Heart left ventricle (tissue), 16 donors: ENCODE measurements at regions not wholly inside any gene's neighbourhood (a gene's known extent, or its start where the extent isn't known, plus 50 kb on each side); places are given as distances from the start of the nearest gene placed in this dataset.

ENCODE experiments used
- ATAC-seq, 4 donors: fragments of 200-7000 bp; cut with Tn5 transposase; one replicate each; pipeline ENCODE4 v1.9.1; 2020 to 2022; ENCODE audit warnings: moderate library complexity in 4 of 4, mild to moderate bottlenecking in 3 of 4, moderate number of reproducible peaks in 1 of 4
- DNase-seq, 5 donors: peaks; one replicate each; pipeline ENCODE4 v3.0.0-alpha.2; 2020
- H3K27ac ChIP-seq, 12 donors: fragments of 200-600 bp; sonication (generic) in 4 of 12; one replicate each; pipeline versions ENCODE4 v1.5.0 to v1.8.0; 2016 to 2022; ENCODE audit warnings: mild to moderate bottlenecking in 2 of 12
- H3K27me3 ChIP-seq, 9 donors: fragments of 200-600 bp; sonication (generic) in 2 of 9; one replicate each; pipeline versions ENCODE4 v1.5.1 to v1.8.0; 2016 to 2022; ENCODE audit warnings: mild to moderate bottlenecking in 3 of 9
- H3K36me3 ChIP-seq, 9 donors: fragments of 200-600 bp; sonication (generic) in 2 of 9; one replicate each; pipeline versions ENCODE4 v1.5.0 to v1.8.0; 2018 to 2022; ENCODE audit warnings: mild to moderate bottlenecking in 2 of 9
- H3K4me1 ChIP-seq, 12 donors: fragments of 200-600 bp; sonication (generic) in 4 of 12; one replicate each; pipeline versions ENCODE4 v1.5.0 to v1.8.0; 2016 to 2022; ENCODE audit warnings: mild to moderate bottlenecking in 3 of 12
- H3K4me3 ChIP-seq, 12 donors: fragments of 200-600 bp; sonication (generic) in 4 of 12; one replicate each; pipeline versions ENCODE4 v1.5.0 to v1.8.0; 2017 to 2022; ENCODE audit warnings: mild to moderate bottlenecking in 9 of 12, moderate library complexity in 4 of 12
- H3K9me3 ChIP-seq, 12 donors: fragments of 200-600 bp; sonication (generic) in 4 of 12; one replicate each; pipeline versions ENCODE4 v1.5.0 to v1.8.0; 2016 to 2022; ENCODE audit warnings: mild to moderate bottlenecking in 1 of 12
- POLR2A ChIP-seq, 2 donors: fragments of 450-650 bp; IDR thresholded peaks; one replicate each; pipeline ENCODE4 v1.6.1; 2017; ENCODE audit warnings: antibody characterized with exemption in 2 of 2, mild to moderate bottlenecking in 2 of 2, moderate library complexity in 2 of 2
- WGBS, 4 donors: extraction: QIAGEN DNeasy Blood & Tissue Kit in 2 of 4; methylation state at CpG; one replicate each; pipeline versions ENCODE4 v1.1.5 to v1.1.7; 2013 to 2018; 5-methylcytosine and 5-hydroxymethylcytosine counted together
- intact Hi-C, 10 donors: fragments of 100-400 bp; cut with DNase I; formaldehyde crosslinking; loops; one replicate each; pipeline versions ENCODE4 v1.11.1 to v1.14.2; 2022
- TF ChIP-seq, protein P1 (sequence below), 12 donors: fragments of 200-600 bp; sonication (generic) in 4 of 12; IDR thresholded peaks; one replicate each; pipeline versions ENCODE4 v1.5.0 to v1.8.0; 2018 to 2022; ENCODE audit warnings: antibody characterized with exemption in 12 of 12, mild to moderate bottlenecking in 5 of 12
- donor health status: ischemic (EF 13 %, LVEDD 7.1; RV severe dilation, severe dysfunction).
- donor health status: healthy with polysubstance abuse.
- donor health status: DM: no; HTN: yes; CAD: no.
- donor health status: DM: no; HTN: no; CAD: no.
- donor health status: ischemic (EF 25% LVEDD 6.9; RV normal size, moderate dysfunction).
- donor health status: ischemic (EF 25% LVEDD 5.7; RV mildly dilated, moderate dysfunction).
- donor health status: healthy.
- donor health status: DM: yes; HTN: yes; CAD: no.
- donor health status: ischemic (EF 35%, LVEDD 5.7; RV mildly dilated, moderate dysfunction).
- donor health status: nonischemic (EF 11% LVEDD 7.7; RV severe dilation, severe dysfunction).
- donor health status: DM: yes; HTN: yes; CAD: no.
- donor health status: PGD.
- donor health status: ischemic (EF 29% LVEDD 5.4; RV normal size, mild dysfunction).
- donor health status: nonischemic (EF 23%, LVEDD 6.1; RV moderate dilation, normal function).

DNA sequence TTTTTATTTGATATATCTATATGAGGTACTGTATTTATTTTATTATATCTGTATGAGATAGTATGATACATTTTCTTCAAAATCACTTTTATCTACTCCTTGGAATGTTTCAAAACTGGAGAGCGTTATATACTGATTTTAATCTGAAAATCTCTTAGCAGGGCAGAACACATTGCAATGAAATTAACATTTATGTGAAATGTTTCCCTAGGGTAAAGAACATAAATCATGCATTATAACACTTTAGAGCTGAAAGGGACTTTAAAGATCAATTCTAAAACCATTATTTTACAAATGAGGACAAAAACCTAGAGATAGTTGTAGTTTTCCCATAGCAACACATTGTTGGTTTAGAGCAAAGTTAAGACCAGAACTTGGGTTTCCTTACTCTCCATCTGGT, 153.7 kb downstream of the ATOH1 start:
- WGBS, 4 donors = 83 to 91% (median 86%) methylated on average over 1 of the region's 1 CpG
- Histone ChIP-seq H3K4me1 (no peaks in the 10 kb centered on the region), H3K4me3 (no peak overlapping the region), H3K36me3 (no peaks in the 10 kb centered on the region), H3K27ac (no peak overlapping the region), H3K9me3 (peaks cover 0 to 13% (median 0%) of the 10 kb centered on the region in 12 donors), H3K27me3 (no peaks in the 10 kb centered on the region)
- ATAC-seq (no peak), DNase-seq (no peak)
- TF ChIP-seq, protein P1, sequence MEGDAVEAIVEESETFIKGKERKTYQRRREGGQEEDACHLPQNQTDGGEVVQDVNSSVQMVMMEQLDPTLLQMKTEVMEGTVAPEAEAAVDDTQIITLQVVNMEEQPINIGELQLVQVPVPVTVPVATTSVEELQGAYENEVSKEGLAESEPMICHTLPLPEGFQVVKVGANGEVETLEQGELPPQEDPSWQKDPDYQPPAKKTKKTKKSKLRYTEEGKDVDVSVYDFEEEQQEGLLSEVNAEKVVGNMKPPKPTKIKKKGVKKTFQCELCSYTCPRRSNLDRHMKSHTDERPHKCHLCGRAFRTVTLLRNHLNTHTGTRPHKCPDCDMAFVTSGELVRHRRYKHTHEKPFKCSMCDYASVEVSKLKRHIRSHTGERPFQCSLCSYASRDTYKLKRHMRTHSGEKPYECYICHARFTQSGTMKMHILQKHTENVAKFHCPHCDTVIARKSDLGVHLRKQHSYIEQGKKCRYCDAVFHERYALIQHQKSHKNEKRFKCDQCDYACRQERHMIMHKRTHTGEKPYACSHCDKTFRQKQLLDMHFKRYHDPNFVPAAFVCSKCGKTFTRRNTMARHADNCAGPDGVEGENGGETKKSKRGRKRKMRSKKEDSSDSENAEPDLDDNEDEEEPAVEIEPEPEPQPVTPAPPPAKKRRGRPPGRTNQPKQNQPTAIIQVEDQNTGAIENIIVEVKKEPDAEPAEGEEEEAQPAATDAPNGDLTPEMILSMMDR (IDR thresholded peaks at IDR 0.05) = no peak
- no peak for TF ChIP-seq POLR2A (IDR thresholded peaks at IDR 0.05)
- intact Hi-C loops = no loop called here

DNA sequence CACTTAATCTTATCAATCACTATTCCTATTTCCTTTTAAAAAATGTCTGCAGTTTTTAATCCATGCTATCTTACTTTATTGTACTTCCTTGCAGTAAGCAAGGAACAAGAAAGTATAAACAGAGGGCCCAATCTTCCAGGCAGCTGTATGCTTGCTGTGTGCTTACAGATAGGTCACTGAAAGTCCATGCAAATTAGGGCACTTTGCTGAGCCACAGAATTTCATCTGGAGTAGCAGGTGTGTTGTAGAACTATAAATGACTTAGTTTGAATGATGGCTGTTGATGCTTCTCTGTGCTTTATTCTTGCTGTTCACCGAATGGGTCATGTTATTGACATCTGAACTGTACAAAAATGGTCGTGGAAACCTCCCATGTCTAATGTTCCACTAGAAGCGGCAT, 154.6 kb downstream of the ATOH1 start:
- Histone ChIP-seq H3K4me3 (no peak overlapping the region), H3K9me3 (peaks cover 0 to 11% (median 0%) of the 10 kb centered on the region in 12 donors), H3K4me1 (no peaks in the 10 kb centered on the region), H3K27me3 (no peaks in the 10 kb centered on the region), H3K27ac (no peak overlapping the region), H3K36me3 (no peaks in the 10 kb centered on the region)
- ATAC-seq (no peak), DNase-seq (no peak)
- no peak for TF ChIP-seq POLR2A (IDR thresholded peaks at IDR 0.05)
- TF ChIP-seq, protein P1 (IDR thresholded peaks at IDR 0.05) = no peak
- 78 to 91% (median 85%) methylated on average over 3 of the region's 3 CpGs for WGBS, 4 donors
- intact Hi-C loops = no loop called here

DNA sequence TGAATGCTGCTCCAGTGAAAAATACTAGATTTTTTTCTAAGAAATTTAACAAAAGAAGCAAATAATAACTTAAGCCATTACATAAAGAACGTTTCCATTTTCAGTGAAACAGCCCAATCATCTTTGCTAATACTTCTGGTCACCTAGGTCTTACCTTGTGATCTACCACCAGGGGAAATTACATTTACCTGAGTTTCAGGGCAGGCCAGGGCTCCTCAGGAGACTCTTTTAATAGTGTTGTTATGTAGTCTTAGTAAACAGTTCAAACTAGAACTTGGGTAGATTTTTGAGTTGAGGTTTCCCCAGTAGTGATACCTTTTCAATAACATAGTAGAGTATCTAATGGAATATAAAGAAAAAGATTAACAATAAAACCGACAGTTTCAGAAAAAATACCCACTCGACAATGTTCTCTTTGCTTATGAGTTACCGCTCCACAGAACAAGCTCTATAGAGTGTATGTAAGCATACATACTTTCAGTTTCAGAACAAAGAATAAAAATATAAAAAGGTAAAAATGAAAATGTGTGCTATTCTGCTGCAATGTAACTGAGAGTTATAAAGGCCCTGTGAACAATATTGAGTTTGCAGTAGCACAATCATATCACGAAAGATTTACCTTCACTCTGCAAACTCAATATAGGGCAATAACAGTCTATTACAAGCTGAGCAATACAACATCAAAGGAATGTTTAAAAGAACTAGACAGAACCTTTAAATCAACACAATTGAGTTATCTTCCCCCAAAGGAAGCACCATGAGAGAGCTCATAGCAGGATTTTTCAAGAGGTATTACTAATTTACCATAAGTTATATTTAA, 165.8 kb downstream of the ATOH1 start:
- no peak for DNase-seq
- Histone ChIP-seq H3K27ac (no peak overlapping the region), H3K27me3 (no peaks in the 10 kb centered on the region), H3K4me3 (no peak overlapping the region), H3K9me3 (peaks cover 0 to 2% (median 0%) of the 10 kb centered on the region in 12 donors), H3K36me3 (no peaks in the 10 kb centered on the region), H3K4me1 (no peaks in the 10 kb centered on the region)
- WGBS, 4 donors = 84 to 90% (median 88%) methylated on average over 5 of the region's 5 CpGs
- intact Hi-C loops = no loop called here
- no peak for ATAC-seq
- TF ChIP-seq, protein P1 (IDR thresholded peaks at IDR 0.05) = no peak
- no peak for TF ChIP-seq POLR2A (IDR thresholded peaks at IDR 0.05)

DNA sequence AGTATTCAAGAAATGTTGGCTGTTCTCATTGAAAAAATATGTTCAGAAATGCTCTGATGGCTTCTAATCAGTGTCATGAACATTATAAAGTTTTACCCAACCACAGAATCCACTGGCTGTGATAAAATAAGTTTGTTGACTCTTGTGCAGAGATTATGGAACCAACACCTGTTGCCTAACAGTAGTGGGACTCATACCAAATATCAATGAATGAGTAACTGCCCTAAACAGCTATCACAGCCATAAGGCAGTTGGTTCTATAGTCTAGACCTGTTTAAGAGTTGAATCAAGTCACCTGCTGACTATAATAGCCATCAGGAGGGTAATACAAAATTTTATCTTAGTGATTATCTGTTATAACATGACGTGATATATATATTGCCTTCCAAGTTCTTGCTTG, 168.3 kb downstream of the ATOH1 start:
- DNase-seq = no peak
- TF ChIP-seq, protein P1 (IDR thresholded peaks at IDR 0.05) = no peak
- no peak for TF ChIP-seq POLR2A (IDR thresholded peaks at IDR 0.05)
- Histone ChIP-seq H3K27ac (no peak overlapping the region), H3K4me1 (no peaks in the 10 kb centered on the region), H3K36me3 (no peaks in the 10 kb centered on the region), H3K27me3 (no peaks in the 10 kb centered on the region), H3K9me3 (peaks cover 0 to 2% (median 0%) of the 10 kb centered on the region in 12 donors), H3K4me3 (no peak overlapping the region)
- WGBS, 4 donors = 76 to 79% (median 78%) methylated on average over 1 of the region's 1 CpG
- ATAC-seq = no peak
- intact Hi-C loops = no loop called here
